ENCODE measurements at regions not wholly inside any gene's neighbourhood (a gene's known extent, or its start where the extent isn't known, plus 50 kb on each side); places are given as distances from the start of the nearest gene placed in this dataset.

DNA sequence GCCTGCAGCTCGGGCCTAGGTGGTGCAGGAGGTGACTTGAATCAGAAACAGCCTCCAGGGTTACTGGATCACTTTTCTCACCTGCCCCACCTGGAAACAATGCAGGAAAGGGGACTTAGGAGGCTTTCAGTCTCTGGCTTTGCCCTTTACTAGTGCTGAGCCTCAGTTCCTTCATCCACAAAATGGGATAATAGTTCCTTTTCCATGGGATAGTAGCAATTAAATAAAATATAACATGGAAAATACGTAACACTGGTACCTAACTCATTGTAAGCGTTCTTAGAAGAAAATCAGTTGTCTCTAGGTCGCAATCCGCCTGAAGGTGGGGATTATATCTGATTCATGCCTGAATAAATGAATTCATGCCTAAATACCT is 91.4 kb upstream of the CALM2 start (continued):
- no peak for TF ChIP-seq CEBPB (IDR thresholded peaks at IDR 0.05; ENCODE audit: low read depth, low read length)
- no peak for TF ChIP-seq CTCF (conservative IDR thresholded peaks at IDR 0.05; ENCODE audit: low read depth, low read length)

- Histone ChIP-seq H2AK5ac (ENCODE audit: low read depth, low read length) (peak overlapping the region; percentile 43), H4K91ac (ENCODE audit: insufficient read depth, low read depth, low read length) (no peak overlapping the region), H3K9me3 (ENCODE audit: control insufficient read depth, insufficient read depth, low read length) (no peaks in the 10 kb centered on the region), H2BK5ac (ENCODE audit: low read depth, low read length, poor library complexity, severe bottlenecking) (no peak overlapping the region), H3K9me1 (ENCODE audit: insufficient read depth, low read length) (peaks cover 10% of the 10 kb centered on the region; the same call in 1 of the 2 replicates), H2BK120ac (ENCODE audit: low read depth, low read length) (peak overlapping the region; percentile 16; the same call in 1 of the 2 replicates), H2BK15ac (ENCODE audit: low read depth, low read length) (0 out of 3 replicates have a peak overlapping the region, but pooled peaks have one; percentile 4), H2AFZ (replicated peaks; ENCODE audit: low read length, poor library complexity) (no peak overlapping the region), H4K20me1 (ENCODE audit: insufficient read depth, low read length) (no peaks in the 10 kb centered on the region), H3K4me1 (ENCODE audit: control insufficient read depth, insufficient read depth, low read length) (peaks cover 4% of the 10 kb centered on the region), H4K5ac (ENCODE audit: low read depth, low read length) (no peak overlapping the region), H4K8ac (ENCODE audit: low read depth in 2 of 2, low read length in 2 of 2) (no peak overlapping the region), H3K27me3 (ENCODE audit: control insufficient read depth, insufficient read depth, low read length) (no peaks in the 10 kb centered on the region), H3K4me2 (ENCODE audit: low read depth, low read length) (no peak overlapping the region), H3K56ac (ENCODE audit: extremely low read depth, insufficient read depth, low read length) (no peak overlapping the region), H3K18ac (ENCODE audit: low read depth, low read length) (no peak overlapping the region), H2BK20ac (ENCODE audit: low read depth, low read length) (no peak overlapping the region), H3K4me3 (ENCODE audit: insufficient read depth, low read depth, low read length) (no peak overlapping the region), H3K36me3 (ENCODE audit: control insufficient read depth, insufficient read depth, low read length) (no peaks in the 10 kb centered on the region), H3K14ac (replicated peaks; ENCODE audit: low read depth, low read length) (no peak overlapping the region), H3K27ac (ENCODE audit: insufficient read depth, low read length) (no peak overlapping the region), H3K4ac (ENCODE audit: low read depth, low read length) (peak overlapping the region; percentile 11; the same call in 1 of the 2 replicates), H3K23ac (ENCODE audit: low read depth, low read length) (no peak overlapping the region), H3K9ac (ENCODE audit: low read depth, low read length) (no peak overlapping the region), H3K79me1 (ENCODE audit: low read depth in 1 of 2, low read length in 2 of 2) (peaks cover 11 to 25% of the 10 kb centered on the region in 2 experiments; a peak in 3 of 4 replicates), H2AK9ac (replicated peaks; ENCODE audit: low read depth, low read length, poor library complexity) (no peak overlapping the region)
- WGBS, 2 experiments (ENCODE audit: extremely low coverage in 2 of 2, insufficient read length in 1 of 2), result no CpG with 5 or more reads among the region's 8 CpGs
- intact Hi-C loops (cut with micrococcal nuclease), result no loop called here
- dilution Hi-C loops (cut with HindIII; ENCODE audit: low sequenced_read_pairs, unreplicated experiment), result no loop called here
- DNase-seq, result no peak
- in situ Hi-C loops (cut with MboI; ENCODE audit: low sequenced_read_pairs), result no loop called here
- ATAC-seq (ENCODE audit: low read depth), result no peak
- BruUV-seq (replicated peaks), result no TSS peak
- TF ChIP-seq, protein P1, sequence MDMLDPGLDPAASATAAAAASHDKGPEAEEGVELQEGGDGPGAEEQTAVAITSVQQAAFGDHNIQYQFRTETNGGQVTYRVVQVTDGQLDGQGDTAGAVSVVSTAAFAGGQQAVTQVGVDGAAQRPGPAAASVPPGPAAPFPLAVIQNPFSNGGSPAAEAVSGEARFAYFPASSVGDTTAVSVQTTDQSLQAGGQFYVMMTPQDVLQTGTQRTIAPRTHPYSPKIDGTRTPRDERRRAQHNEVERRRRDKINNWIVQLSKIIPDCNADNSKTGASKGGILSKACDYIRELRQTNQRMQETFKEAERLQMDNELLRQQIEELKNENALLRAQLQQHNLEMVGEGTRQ (IDR thresholded peaks at IDR 0.05; ENCODE audit: low read depth, low read length), result no peak
- no peak for TF ChIP-seq RAD21 (IDR thresholded peaks at IDR 0.05; ENCODE audit: low read length)
- no peak for TF ChIP-seq FOS (IDR thresholded peaks at IDR 0.05; ENCODE audit: low read depth, low read length)
- POLR2A ChIA-PET (ENCODE audit: unreplicated experiment), result no interaction called here
- CTCF ChIA-PET, result no interaction called here
Measured at GRCh38 chr2:47266939-47267710, 90.8 kb upstream of the CALM2 start.

Measured in IMR-90 (cell line).